HL-60 (cell line): ENCODE measurements at regions not wholly inside any gene's neighbourhood (a gene's known extent, or its start where the extent isn't known, plus 50 kb on each side); places are given as distances from the start of the nearest gene placed in this dataset.

Experiments
- DNase-seq, 2 experiments: peaks; one replicate each; pipeline ENCODE4 v3.0.0-alpha.2; 2010 to 2020; ENCODE audit warnings: low read depth in 1 of 2, low spot score in 1 of 2
- H3K27ac ChIP-seq: fragments of 250-450 bp; sonication (Bioruptor Pico); replicated peaks from 2 replicates; pipeline ENCODE4 v1.5.1; 2020; ENCODE audit warnings: mild to moderate bottlenecking, moderate library complexity
- H3K27me3 ChIP-seq: fragments of 250-450 bp; sonication (Bioruptor Pico); 2 replicates; pipeline ENCODE4 v1.5.1; 2021; ENCODE audit warnings: mild to moderate bottlenecking, moderate library complexity; ENCODE audit not compliant: insufficient read depth, poor library complexity, severe bottlenecking
- H3K4me3 ChIP-seq: replicated peaks from 2 replicates; pipeline ENCODE4 v1.5.1; 2011; ENCODE audit warnings: mild to moderate bottlenecking, control low read depth, low read length; ENCODE audit not compliant: insufficient read depth
- GABPA ChIP-seq: IDR thresholded peaks from 2 replicates; pipeline ENCODE4 v1.6.1; 2012; ENCODE audit warnings: low read depth
- POLR2AphosphoS5 ChIP-seq: IDR thresholded peaks from 2 replicates; pipeline ENCODE4 v1.6.1; 2012; ENCODE audit warnings: low read depth
- SPI1 ChIP-seq: IDR thresholded peaks from 2 replicates; pipeline ENCODE4 v1.6.1; 2012; ENCODE audit warnings: low read depth, mild to moderate bottlenecking, borderline replicate concordance
- TF ChIP-seq, protein P1 (sequence below): IDR thresholded peaks from 2 replicates; pipeline ENCODE4 v1.6.1; 2012; ENCODE audit warnings: low read depth; ENCODE audit not compliant: insufficient replicate concordance
- TF ChIP-seq, protein P2 (sequence below): IDR thresholded peaks from one replicate; pipeline ENCODE4 v1.5.1; 2011; ENCODE audit warnings: low read length, control low read depth, inconsistent platforms; ENCODE audit not compliant: insufficient read depth

DNA sequence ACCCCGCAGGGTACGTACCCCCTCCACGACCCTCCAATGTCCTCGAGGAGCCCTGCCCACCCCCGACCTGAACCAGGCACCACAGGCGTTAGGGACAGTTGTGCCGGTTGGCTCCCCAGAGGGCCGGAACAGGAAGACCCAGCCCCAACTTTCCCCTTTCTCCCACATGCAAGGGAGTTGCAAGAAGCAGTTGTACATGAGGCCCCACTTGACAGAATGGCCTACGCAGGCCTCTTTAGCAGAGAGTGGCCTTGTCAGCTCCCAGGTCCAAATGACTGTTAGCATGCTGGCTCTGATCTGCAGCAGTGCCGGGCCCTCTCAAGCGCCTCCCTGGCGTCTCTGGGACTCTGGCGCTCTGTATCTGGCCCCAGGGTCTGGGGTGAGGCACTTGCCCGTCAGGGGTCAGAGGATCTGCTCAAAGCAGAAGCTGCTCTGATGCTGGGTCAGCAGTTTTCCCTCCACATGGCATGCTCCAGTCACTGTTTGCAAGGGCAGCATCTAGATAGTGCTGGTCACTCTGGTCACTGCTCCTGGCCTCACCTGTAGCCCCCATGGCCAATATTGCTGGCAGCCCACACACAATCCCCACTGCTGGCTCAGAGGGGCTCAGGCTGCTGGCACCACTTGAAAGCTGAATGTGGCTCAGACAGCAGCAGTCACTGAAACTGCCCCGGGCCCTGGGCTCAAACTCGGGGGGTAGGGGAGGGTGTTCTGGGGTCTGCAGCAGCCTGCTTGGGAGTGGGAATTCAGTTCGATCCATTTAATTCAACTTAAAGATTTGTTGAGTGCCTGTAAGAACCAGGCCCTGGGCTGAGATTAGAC lies 254.5 kb downstream of the FAM43A start:
- TF ChIP-seq, protein P1, sequence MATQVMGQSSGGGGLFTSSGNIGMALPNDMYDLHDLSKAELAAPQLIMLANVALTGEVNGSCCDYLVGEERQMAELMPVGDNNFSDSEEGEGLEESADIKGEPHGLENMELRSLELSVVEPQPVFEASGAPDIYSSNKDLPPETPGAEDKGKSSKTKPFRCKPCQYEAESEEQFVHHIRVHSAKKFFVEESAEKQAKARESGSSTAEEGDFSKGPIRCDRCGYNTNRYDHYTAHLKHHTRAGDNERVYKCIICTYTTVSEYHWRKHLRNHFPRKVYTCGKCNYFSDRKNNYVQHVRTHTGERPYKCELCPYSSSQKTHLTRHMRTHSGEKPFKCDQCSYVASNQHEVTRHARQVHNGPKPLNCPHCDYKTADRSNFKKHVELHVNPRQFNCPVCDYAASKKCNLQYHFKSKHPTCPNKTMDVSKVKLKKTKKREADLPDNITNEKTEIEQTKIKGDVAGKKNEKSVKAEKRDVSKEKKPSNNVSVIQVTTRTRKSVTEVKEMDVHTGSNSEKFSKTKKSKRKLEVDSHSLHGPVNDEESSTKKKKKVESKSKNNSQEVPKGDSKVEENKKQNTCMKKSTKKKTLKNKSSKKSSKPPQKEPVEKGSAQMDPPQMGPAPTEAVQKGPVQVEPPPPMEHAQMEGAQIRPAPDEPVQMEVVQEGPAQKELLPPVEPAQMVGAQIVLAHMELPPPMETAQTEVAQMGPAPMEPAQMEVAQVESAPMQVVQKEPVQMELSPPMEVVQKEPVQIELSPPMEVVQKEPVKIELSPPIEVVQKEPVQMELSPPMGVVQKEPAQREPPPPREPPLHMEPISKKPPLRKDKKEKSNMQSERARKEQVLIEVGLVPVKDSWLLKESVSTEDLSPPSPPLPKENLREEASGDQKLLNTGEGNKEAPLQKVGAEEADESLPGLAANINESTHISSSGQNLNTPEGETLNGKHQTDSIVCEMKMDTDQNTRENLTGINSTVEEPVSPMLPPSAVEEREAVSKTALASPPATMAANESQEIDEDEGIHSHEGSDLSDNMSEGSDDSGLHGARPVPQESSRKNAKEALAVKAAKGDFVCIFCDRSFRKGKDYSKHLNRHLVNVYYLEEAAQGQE = no peak
- TF ChIP-seq POLR2AphosphoS5 = no peak
- Histone ChIP-seq H3K4me3 (no peak overlapping the region), H3K27me3 (no peaks in the 10 kb centered on the region), H3K27ac (no peak overlapping the region)
- DNase-seq = no peak

DNA sequence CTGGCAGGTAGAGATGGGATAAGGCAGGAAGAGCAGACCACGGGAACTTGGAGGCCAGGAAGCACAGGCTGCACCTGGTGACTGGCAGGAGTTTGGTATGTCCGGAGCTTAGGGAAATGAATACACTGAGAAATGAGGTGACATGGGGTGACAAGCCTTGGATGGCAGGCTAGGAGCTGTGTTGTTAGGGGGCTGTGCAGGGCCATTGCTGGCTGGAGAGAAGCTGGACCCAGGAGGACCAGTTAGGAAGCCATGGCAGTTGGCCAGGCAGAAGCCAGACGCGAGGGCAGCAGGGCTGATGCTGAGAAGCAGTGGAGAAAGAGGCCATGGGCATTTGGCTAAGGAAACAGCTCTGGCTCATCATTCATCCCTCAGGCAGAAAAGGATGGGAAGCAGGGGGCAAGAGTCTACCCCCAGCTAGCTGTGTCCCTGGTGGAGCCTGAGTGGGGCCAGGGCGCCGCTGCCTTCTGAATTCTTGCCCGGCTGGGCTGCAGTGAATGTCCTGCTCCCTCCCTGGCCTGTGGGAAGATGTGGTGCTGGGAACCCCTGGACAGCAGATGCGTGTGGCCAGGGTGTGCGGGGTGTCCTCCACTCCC lies 255.8 kb downstream of the FAM43A start:
- no peak for DNase-seq
- no peak overlapping the region for H3K4me3 ChIP-seq
- no peak overlapping the region for H3K27ac ChIP-seq
- H3K27me3 ChIP-seq = no peaks in the 10 kb centered on the region
- TF ChIP-seq, protein P1 = no peak
- TF ChIP-seq, protein P2, sequence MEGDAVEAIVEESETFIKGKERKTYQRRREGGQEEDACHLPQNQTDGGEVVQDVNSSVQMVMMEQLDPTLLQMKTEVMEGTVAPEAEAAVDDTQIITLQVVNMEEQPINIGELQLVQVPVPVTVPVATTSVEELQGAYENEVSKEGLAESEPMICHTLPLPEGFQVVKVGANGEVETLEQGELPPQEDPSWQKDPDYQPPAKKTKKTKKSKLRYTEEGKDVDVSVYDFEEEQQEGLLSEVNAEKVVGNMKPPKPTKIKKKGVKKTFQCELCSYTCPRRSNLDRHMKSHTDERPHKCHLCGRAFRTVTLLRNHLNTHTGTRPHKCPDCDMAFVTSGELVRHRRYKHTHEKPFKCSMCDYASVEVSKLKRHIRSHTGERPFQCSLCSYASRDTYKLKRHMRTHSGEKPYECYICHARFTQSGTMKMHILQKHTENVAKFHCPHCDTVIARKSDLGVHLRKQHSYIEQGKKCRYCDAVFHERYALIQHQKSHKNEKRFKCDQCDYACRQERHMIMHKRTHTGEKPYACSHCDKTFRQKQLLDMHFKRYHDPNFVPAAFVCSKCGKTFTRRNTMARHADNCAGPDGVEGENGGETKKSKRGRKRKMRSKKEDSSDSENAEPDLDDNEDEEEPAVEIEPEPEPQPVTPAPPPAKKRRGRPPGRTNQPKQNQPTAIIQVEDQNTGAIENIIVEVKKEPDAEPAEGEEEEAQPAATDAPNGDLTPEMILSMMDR = no peak
- TF ChIP-seq GABPA (no peak), SPI1 (no peak), POLR2AphosphoS5 (no peak)

DNA sequence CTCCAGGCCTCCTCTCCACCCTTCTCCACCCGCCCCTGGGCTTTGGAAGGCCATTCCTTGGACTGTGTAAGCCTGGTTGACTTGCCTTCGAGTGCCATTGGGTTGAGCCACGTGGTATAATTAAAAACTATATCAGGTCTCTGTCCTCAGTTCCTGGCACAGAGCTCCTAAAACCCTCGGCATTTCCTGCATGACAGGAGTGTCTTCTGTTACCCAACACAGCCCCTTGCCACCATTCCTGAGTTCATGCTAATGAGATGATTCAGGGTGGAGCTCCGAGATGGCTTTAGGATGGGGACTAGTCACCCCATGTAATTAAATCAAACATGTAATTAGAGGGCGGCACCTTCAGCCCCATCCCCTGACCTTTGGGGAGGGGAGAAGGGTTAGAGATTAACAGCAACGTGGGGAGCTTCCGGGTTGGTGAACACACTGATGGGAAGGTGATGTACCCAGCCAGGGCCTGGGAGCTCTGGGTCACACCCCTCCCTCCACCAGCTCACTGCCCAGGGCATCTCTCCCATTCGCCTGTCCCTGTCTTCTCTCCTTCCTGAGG lies 256.4 kb downstream of the FAM43A start:
- DNase-seq = no peak
- no peak for TF ChIP-seq SPI1
- TF ChIP-seq POLR2AphosphoS5 = no peak
- TF ChIP-seq, protein P2 = no peak
- TF ChIP-seq, protein P1 = no peak
- TF ChIP-seq GABPA = no peak
- no peak overlapping the region for H3K4me3 ChIP-seq

More for the DNA sequence above, 256.4 kb downstream of the FAM43A start:
- H3K27me3 ChIP-seq = no peaks in the 10 kb centered on the region
- no peak overlapping the region; the same call in 1 of the 2 replicates for H3K27ac ChIP-seq
